Esophagus muscularis mucosa (tissue), 4 donors: ENCODE measurements at regions not wholly inside any gene's neighbourhood (a gene's known extent, or its start where the extent isn't known, plus 50 kb on each side); places are given as distances from the start of the nearest gene placed in this dataset.
"Not testable (repeated sequence)": the region's sequence is repeated elsewhere in the genome, so short reads cannot be mapped to it uniquely, and the experiment has no call there.

Experiments used
- DNase-seq: peaks from one replicate; pipeline ENCODE4 v3.0.0-alpha.2; 2017; ENCODE audit errors: extremely low spot score
- H3K27ac ChIP-seq, 4 donors: fragments of 200-600 bp; sonication (generic); replicated peaks in 1 of 4; 1 replicate in 3 of 4; 2 replicates in 1 of 4; pipeline ENCODE4 v1.5.1; 2016 to 2019; ENCODE audit warnings: mild to moderate bottlenecking in 1 of 4
- H3K27me3 ChIP-seq, 4 donors: fragments of 200-600 bp; sonication (generic); one replicate each; pipeline versions ENCODE4 v1.5.1 to v1.6.0; 2016 to 2019
- H3K36me3 ChIP-seq, 4 donors: fragments of 200-600 bp; sonication (generic); one replicate each; pipeline ENCODE4 v1.5.1; 2016 to 2019
- H3K4me1 ChIP-seq, 4 donors: fragments of 200-600 bp; sonication (generic); one replicate each; pipeline ENCODE4 v1.5.1; 2016 to 2019
- H3K4me3 ChIP-seq, 4 donors: fragments of 200-600 bp; sonication (generic); 1 replicate in 2 of 4; 2 replicates in 2 of 4; pipeline ENCODE4 v1.5.1; 2016 to 2019; ENCODE audit warnings: mild to moderate bottlenecking in 4 of 4, moderate library complexity in 1 of 4
- H3K9me3 ChIP-seq, 4 donors: fragments of 200-600 bp; sonication (generic); 1 replicate in 3 of 4; 2 replicates in 1 of 4; pipeline ENCODE4 v1.5.1; 2016 to 2019
- EP300 ChIP-seq: sonication (generic); formaldehyde crosslinking; IDR thresholded peaks from one replicate; pipeline ENCODE4 v1.6.1; 2017; ENCODE audit warnings: antibody characterized with exemption
- POLR2A ChIP-seq: fragments of 450-650 bp; IDR thresholded peaks from one replicate; pipeline ENCODE4 v1.6.1; 2017; ENCODE audit warnings: antibody characterized with exemption, moderate library complexity, mild to moderate bottlenecking, low read depth
- POLR2AphosphoS5 ChIP-seq, 2 donors: sonication (generic); formaldehyde crosslinking; IDR thresholded peaks; one replicate each; pipeline ENCODE4 v1.6.1; 2017; ENCODE audit warnings: antibody characterized with exemption in 2 of 2
- WGBS: methylation state at CpG from one replicate; pipeline ENCODE4 v1.1.5; 2018; 5-methylcytosine and 5-hydroxymethylcytosine counted together
- intact Hi-C: fragments of 100-400 bp; cut with DNase I; formaldehyde crosslinking; loops from one replicate; pipeline ENCODE4 v1.15.1; 2023
- TF ChIP-seq, protein P1 (sequence below), 3 experiments: fragments of 200-600 bp in 2 of 3; fragments of 450-650 bp in 1 of 3; sonication (generic) in 2 of 3; IDR thresholded peaks; one replicate each; pipeline ENCODE4 v1.5.1; 2017 to 2019; ENCODE audit warnings: antibody characterized with exemption in 3 of 3, mild to moderate bottlenecking in 2 of 3, moderate library complexity in 1 of 3

DNA sequence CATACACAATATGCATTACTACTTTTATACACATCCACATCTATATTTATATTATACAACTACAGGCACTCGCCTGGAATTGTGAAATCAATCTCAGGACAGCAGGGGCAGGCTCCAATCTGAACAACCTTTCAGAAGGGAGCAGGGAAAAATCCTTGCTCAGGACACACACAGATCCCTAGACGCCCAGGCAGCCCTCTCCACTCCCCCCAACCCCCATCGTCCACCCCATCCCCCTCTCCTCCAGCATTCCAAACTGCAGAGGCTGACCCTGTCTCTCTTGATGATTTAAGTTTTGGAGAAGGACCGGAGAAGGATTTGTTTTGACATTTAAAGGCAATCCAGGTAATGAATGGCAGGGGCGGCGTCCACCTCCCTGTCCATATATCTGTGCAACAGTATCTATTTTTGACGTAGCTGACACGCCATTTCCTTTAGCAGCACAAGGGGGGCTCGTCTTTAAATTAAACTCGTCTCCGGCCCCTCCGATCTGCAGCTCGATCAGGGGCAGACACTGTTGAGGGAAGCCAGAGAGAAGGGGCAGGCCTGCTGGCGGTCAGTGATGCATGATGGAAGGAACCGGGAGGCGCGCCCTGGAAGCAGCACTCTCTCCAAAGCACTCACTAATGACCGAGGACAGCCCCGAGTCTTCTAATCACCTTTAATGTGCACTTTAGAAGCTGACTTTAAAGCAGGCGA, 95.0 kb upstream of the TBX5 start:
- no peak for DNase-seq
- no peaks in the 10 kb centered on the region for H3K36me3 ChIP-seq
- H3K9me3 ChIP-seq, result peaks cover 0 to 3% (median 0%) of the 10 kb centered on the region in 4 donors
- WGBS, result 20% methylated on average over 20 of the region's 20 CpGs
- intact Hi-C loops, result no loop called here
- H3K27ac ChIP-seq, result no peak overlapping the region
- peaks cover 0 to 62% (median 4%) of the 10 kb centered on the region in 4 donors for H3K27me3 ChIP-seq
- no peaks in the 10 kb centered on the region for H3K4me1 ChIP-seq
- no peak overlapping the region for H3K4me3 ChIP-seq
- TF ChIP-seq POLR2AphosphoS5 (IDR thresholded peaks at IDR 0.05), result no peak
- TF ChIP-seq, protein P1, sequence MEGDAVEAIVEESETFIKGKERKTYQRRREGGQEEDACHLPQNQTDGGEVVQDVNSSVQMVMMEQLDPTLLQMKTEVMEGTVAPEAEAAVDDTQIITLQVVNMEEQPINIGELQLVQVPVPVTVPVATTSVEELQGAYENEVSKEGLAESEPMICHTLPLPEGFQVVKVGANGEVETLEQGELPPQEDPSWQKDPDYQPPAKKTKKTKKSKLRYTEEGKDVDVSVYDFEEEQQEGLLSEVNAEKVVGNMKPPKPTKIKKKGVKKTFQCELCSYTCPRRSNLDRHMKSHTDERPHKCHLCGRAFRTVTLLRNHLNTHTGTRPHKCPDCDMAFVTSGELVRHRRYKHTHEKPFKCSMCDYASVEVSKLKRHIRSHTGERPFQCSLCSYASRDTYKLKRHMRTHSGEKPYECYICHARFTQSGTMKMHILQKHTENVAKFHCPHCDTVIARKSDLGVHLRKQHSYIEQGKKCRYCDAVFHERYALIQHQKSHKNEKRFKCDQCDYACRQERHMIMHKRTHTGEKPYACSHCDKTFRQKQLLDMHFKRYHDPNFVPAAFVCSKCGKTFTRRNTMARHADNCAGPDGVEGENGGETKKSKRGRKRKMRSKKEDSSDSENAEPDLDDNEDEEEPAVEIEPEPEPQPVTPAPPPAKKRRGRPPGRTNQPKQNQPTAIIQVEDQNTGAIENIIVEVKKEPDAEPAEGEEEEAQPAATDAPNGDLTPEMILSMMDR (IDR thresholded peaks at IDR 0.05), result no peak
- no peak for TF ChIP-seq EP300
- TF ChIP-seq POLR2A, result no peak

- Histone ChIP-seq H3K36me3 (no peaks in the 10 kb centered on the region), H3K4me3 (no peak overlapping the region), H3K4me1 (no peaks in the 10 kb centered on the region), H3K27ac (no peak overlapping the region), H3K9me3 (peaks cover 0 to 3% (median 0%) of the 10 kb centered on the region in 4 donors), H3K27me3 (peaks cover 0 to 64% (median 4%) of the 10 kb centered on the region in 4 donors)
- intact Hi-C loops, result no loop called here
- no peak for DNase-seq
- TF ChIP-seq EP300, result no peak
- TF ChIP-seq POLR2A, result no peak
- no peak for TF ChIP-seq POLR2AphosphoS5 (IDR thresholded peaks at IDR 0.05)
- TF ChIP-seq, protein P1 (IDR thresholded peaks at IDR 0.05), result no peak
- WGBS, result 63% methylated on average over 2 of the region's 2 CpGs
These were observed 94.2 kb upstream of the TBX5 start for GRCh38 chr12:114500131-114500530.

- DNase-seq, result no peak
- Histone ChIP-seq H3K36me3 (no peaks in the 10 kb centered on the region), H3K9me3 (peaks cover 0 to 3% (median 0%) of the 10 kb centered on the region in 4 donors), H3K27ac (no peak overlapping the region), H3K4me1 (no peaks in the 10 kb centered on the region), H3K4me3 (no peak overlapping the region), H3K27me3 (peaks cover 0 to 72% (median 4%) of the 10 kb centered on the region in 4 donors)
- no peak for TF ChIP-seq POLR2A
- TF ChIP-seq POLR2AphosphoS5 (IDR thresholded peaks at IDR 0.05), result no peak
- TF ChIP-seq, protein P1 (IDR thresholded peaks at IDR 0.05), result no peak
- no peak for TF ChIP-seq EP300
- WGBS, result 49% methylated on average over 5 of the region's 5 CpGs
- intact Hi-C loops, result no loop called here
These were observed 93.4 kb upstream of the TBX5 start for GRCh38 chr12:114499338-114499737.

DNA sequence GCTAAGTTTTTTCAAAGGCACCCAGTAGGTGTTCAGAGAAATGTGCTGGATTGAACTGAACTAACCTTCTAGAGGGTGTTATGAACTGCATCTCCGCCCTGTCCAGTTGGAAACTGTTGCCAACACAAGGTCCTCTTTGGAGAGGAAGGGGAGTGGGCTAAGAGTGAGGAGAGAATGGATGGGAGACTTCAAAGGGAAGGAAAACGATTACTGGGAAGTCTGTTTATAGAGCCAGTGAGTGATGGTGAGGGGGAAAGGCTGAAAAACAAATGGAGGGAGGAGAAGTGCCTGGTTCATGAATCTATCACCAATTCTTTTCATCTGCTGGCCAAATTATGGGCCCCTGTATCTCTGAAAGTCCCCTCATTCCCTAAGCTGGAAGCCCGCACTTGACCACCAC, 86.0 kb upstream of the TBX5 start:
- H3K27ac ChIP-seq, result no peak overlapping the region
- no peak for DNase-seq
- no peaks in the 10 kb centered on the region for H3K4me1 ChIP-seq
- H3K9me3 ChIP-seq, result peaks cover 0 to 3% (median 0%) of the 10 kb centered on the region in 4 donors
- H3K27me3 ChIP-seq, result peaks cover 0 to 58% (median 2%) of the 10 kb centered on the region in 4 donors
- no peaks in the 10 kb centered on the region for H3K36me3 ChIP-seq
- intact Hi-C loops, result no loop called here
- 42% methylated on average over 3 of the region's 3 CpGs for WGBS
- TF ChIP-seq, protein P1 (IDR thresholded peaks at IDR 0.05), result no peak
- TF ChIP-seq EP300, result no peak
- TF ChIP-seq POLR2AphosphoS5 (IDR thresholded peaks at IDR 0.05), result no peak
- TF ChIP-seq POLR2A, result no peak
- no peak overlapping the region for H3K4me3 ChIP-seq

DNA sequence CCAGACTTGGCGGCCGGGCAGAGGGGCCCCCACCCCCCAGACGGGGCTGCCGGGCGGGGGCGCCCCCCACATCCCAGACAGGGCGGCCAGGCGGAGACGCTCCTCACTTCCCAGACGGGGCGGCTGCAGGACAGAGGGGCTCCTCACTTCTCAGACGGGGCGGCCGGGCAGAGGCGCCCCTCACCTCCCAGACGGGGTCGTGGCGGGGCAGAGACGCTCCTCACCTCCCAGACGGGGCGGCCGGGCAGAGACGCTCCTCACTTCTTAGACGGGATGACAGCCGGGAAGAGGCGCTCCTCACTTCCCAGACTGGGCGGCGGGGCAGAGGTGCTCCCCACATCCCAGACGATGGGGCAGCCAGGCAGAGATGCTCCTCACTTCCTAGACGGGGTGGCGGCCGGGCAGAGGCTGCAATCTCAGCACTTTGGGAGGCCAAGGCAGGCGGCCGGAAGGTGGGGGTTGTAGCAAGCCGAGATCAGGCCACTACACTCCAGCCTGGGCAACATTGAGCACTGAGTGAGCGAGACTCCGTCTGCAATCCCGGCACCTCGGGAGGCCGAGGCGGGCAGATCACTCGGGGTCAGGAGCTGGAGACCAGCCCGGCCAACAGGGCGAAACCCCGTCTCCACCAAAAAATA, 79.0 kb upstream of the TBX5 start:
- DNase-seq, H3K9me3 ChIP-seq, H3K36me3 ChIP-seq, H3K4me3 ChIP-seq, intact Hi-C loops, H3K27ac ChIP-seq: not testable (repeated sequence)
- 92% methylated on average over 29 of the region's 45 CpGs for WGBS
- Histone ChIP-seq H3K27me3 (peaks cover 0 to 56% (median 7%) of the 10 kb centered on the region in 4 donors), H3K4me1 (peaks cover 10 to 17% (median 14%) of the 10 kb centered on the region in 4 donors)
